IMR-90 (cell line): ENCODE measurements at regions not wholly inside any gene's neighbourhood (a gene's known extent, or its start where the extent isn't known, plus 50 kb on each side); places are given as distances from the start of the nearest gene placed in this dataset.

Experiments used
- ATAC-seq: fragments of 200-7000 bp; cut with Tn5 transposase; 2 replicates; pipeline ENCODE4 v1.9.1; 2020; ENCODE audit warnings: low read depth, mild to moderate bottlenecking, moderate library complexity
- BruUV-seq: library from RNA; stranded (reverse); fragments of 400-500 nt; replicated peaks from 2 replicates; lab custom pipeline; 2021; lab: Mats Ljungman, UMichigan
- CTCF ChIA-PET: fragments of 300-600 bp; formaldehyde crosslinking; extraction: SDS; loops from one replicate; lab custom pipeline; 2021; ENCODE audit warnings: antibody characterized with exemption; lab: Yijun Ruan, JAX
- POLR2A ChIA-PET: fragments of 300-600 bp; sonication (Branson Sonifier 250); formaldehyde crosslinking; loops from one replicate; lab custom pipeline; 2022; ENCODE audit warnings: antibody characterized with exemption; ENCODE audit not compliant: unreplicated experiment; lab: Charles Lee
- DNase-seq: peaks from one replicate; pipeline ENCODE4 v3.0.0; 2013
- H2AFZ ChIP-seq: replicated peaks from 2 replicates; pipeline ENCODE3; 2013; ENCODE audit warnings: low read length, mild to moderate bottlenecking; ENCODE audit not compliant: poor library complexity
- H2AK5ac ChIP-seq: 2 replicates; pipeline ENCODE4 v1.6.1; 2013; ENCODE audit warnings: low read depth, low read length, inconsistent platforms
- H2AK9ac ChIP-seq: replicated peaks from 2 replicates; pipeline ENCODE3; 2013; ENCODE audit warnings: mild to moderate bottlenecking, low read depth, low read length, moderate library complexity; ENCODE audit not compliant: poor library complexity
- H2BK120ac ChIP-seq: 2 replicates; pipeline ENCODE4 v1.6.1; 2013; ENCODE audit warnings: low read depth, low read length, inconsistent platforms
- H2BK15ac ChIP-seq: 3 replicates; pipeline ENCODE4 v1.6.1; 2013; ENCODE audit warnings: low read depth, low read length, inconsistent platforms
- H2BK20ac ChIP-seq: 2 replicates; pipeline ENCODE4 v1.6.1; 2013; ENCODE audit warnings: low read depth, mild to moderate bottlenecking, inconsistent platforms, low read length, moderate library complexity
- H2BK5ac ChIP-seq: 2 replicates; pipeline ENCODE4 v1.6.1; 2013; ENCODE audit warnings: mild to moderate bottlenecking, low read depth, low read length, inconsistent platforms; ENCODE audit not compliant: poor library complexity, severe bottlenecking
- H3K14ac ChIP-seq: replicated peaks from 2 replicates; pipeline ENCODE4 v1.6.1; 2013; ENCODE audit warnings: low read depth, low read length, inconsistent platforms
- H3K18ac ChIP-seq: 2 replicates; pipeline ENCODE4 v1.6.1; 2013; ENCODE audit warnings: low read depth, low read length, control low read depth
- H3K23ac ChIP-seq: 2 replicates; pipeline ENCODE4 v1.6.1; 2013; ENCODE audit warnings: low read depth, low read length, inconsistent platforms
- H3K27ac ChIP-seq: 2 replicates; pipeline ENCODE4 v1.5.1; 2013; ENCODE audit warnings: mild to moderate bottlenecking, control low read depth, low read length; ENCODE audit not compliant: insufficient read depth
- H3K27me3 ChIP-seq: 2 replicates; pipeline ENCODE4 v1.6.1; 2013; ENCODE audit warnings: low read length; ENCODE audit not compliant: control insufficient read depth, insufficient read depth
- H3K36me3 ChIP-seq: 2 replicates; pipeline ENCODE4 v1.6.1; 2013; ENCODE audit warnings: low read length, mixed read lengths; ENCODE audit not compliant: control insufficient read depth, insufficient read depth
- H3K4ac ChIP-seq: 2 replicates; pipeline ENCODE4 v1.6.1; 2013; ENCODE audit warnings: low read depth, low read length, inconsistent platforms
- H3K4me1 ChIP-seq: 2 replicates; pipeline ENCODE4 v1.6.1; 2013; ENCODE audit warnings: low read length, mixed read lengths; ENCODE audit not compliant: control insufficient read depth, insufficient read depth
- H3K4me2 ChIP-seq: 2 replicates; pipeline ENCODE4 v1.6.1; 2013; ENCODE audit warnings: low read depth, mild to moderate bottlenecking, control low read depth, low read length, moderate library complexity
- H3K4me3 ChIP-seq: 2 replicates; pipeline ENCODE4 v1.5.1; 2013; ENCODE audit warnings: low read depth, mild to moderate bottlenecking, control low read depth, low read length, moderate library complexity; ENCODE audit not compliant: insufficient read depth
- H3K56ac ChIP-seq: 2 replicates; pipeline ENCODE4 v1.6.1; 2013; ENCODE audit warnings: low read length, inconsistent platforms; ENCODE audit not compliant: insufficient read depth; ENCODE audit errors: extremely low read depth
- H3K79me1 ChIP-seq, 2 experiments: 2 replicates each; pipeline ENCODE4 v1.6.1; 2013; ENCODE audit warnings: low read length in 2 of 2, inconsistent platforms in 1 of 2, low read depth in 1 of 2
- H3K9ac ChIP-seq: 2 replicates; pipeline ENCODE4 v1.6.1; 2013; ENCODE audit warnings: low read depth, low read length, control low read depth
- H3K9me1 ChIP-seq: 2 replicates; pipeline ENCODE4 v1.6.1; 2013; ENCODE audit warnings: low read length, inconsistent platforms; ENCODE audit not compliant: insufficient read depth
- H3K9me3 ChIP-seq: 2 replicates; pipeline ENCODE4 v1.6.1; 2013; ENCODE audit warnings: low read length; ENCODE audit not compliant: control insufficient read depth, insufficient read depth
- H4K20me1 ChIP-seq: 2 replicates; pipeline ENCODE4 v1.6.1; 2013; ENCODE audit warnings: low read length, inconsistent platforms; ENCODE audit not compliant: insufficient read depth
- H4K5ac ChIP-seq: 2 replicates; pipeline ENCODE4 v1.6.1; 2013; ENCODE audit warnings: mild to moderate bottlenecking, low read depth, low read length, control low read depth
- H4K8ac ChIP-seq, 2 experiments: 2 replicates each; pipeline ENCODE4 v1.6.1; 2013; ENCODE audit warnings: low read depth in 2 of 2, low read length in 2 of 2, control low read depth in 1 of 2, inconsistent platforms in 1 of 2
- H4K91ac ChIP-seq: 2 replicates; pipeline ENCODE4 v1.6.1; 2013; ENCODE audit warnings: low read depth, low read length, inconsistent platforms; ENCODE audit not compliant: insufficient read depth
- MXI1 ChIP-seq: IDR thresholded peaks from 2 replicates; pipeline ENCODE4 v1.6.1; 2012; ENCODE audit warnings: low read depth, mild to moderate bottlenecking, low read length, moderate library complexity, borderline replicate concordance
- SMC3 ChIP-seq: fragments of 150-350 bp; IDR thresholded peaks from 2 replicates; pipeline ENCODE4 v1.6.1; 2016; ENCODE audit warnings: low read depth, mild to moderate bottlenecking, antibody characterized with exemption, low read length, moderate library complexity
- WGBS, 2 experiments: methylation state at CpG; one replicate each; pipeline versions ENCODE4 v1.1.5 to v1.1.7; 2013; ENCODE audit warnings: missing lambda C conversion rate in 2 of 2; ENCODE audit not compliant: insufficient read length in 1 of 2; ENCODE audit errors: extremely low coverage in 2 of 2; 5-methylcytosine and 5-hydroxymethylcytosine counted together
- dilution Hi-C: fragments of 300-500 bp; cut with HindIII; formaldehyde crosslinking; loops from one replicate; pipeline ENCODE4 v1.14.3; 2018; ENCODE audit warnings: low sequenced_read_pairs; ENCODE audit not compliant: unreplicated experiment
- in situ Hi-C: fragments of 300-500 bp; cut with MboI; formaldehyde crosslinking; loops from 3 replicates; pipeline ENCODE4 v1.14.3; 2019; ENCODE audit warnings: low sequenced_read_pairs, inconsistent platforms, mixed read lengths
- intact Hi-C: fragments of 100-400 bp; cut with micrococcal nuclease; formaldehyde crosslinking; loops from 2 replicates; pipeline ENCODE4 v1.10.0; 2022

GRCh38 chr4:89582756-89583505, 254.0 kb downstream of the SNCA start:
- WGBS, 2 experiments, result no CpG with 5 or more reads among the region's 5 CpGs
- Histone ChIP-seq H2AFZ (no peak overlapping the region), H2AK9ac (no peak overlapping the region), H4K5ac (no peak overlapping the region), H3K14ac (no peak overlapping the region), H3K56ac (no peak overlapping the region), H3K4me3 (no peak overlapping the region), H3K27me3 (no peaks in the 10 kb centered on the region), H3K4ac (no peak overlapping the region), H3K18ac (no peak overlapping the region), H3K23ac (no peak overlapping the region), H2BK15ac (no peak overlapping the region), H4K20me1 (no peaks in the 10 kb centered on the region), H3K9ac (no peak overlapping the region), H2BK20ac (no peak overlapping the region), H4K8ac (no peak overlapping the region), H3K9me1 (no peaks in the 10 kb centered on the region), H2BK120ac (no peak overlapping the region), H3K4me1 (no peaks in the 10 kb centered on the region), H4K91ac (no peak overlapping the region), H3K27ac (no peak overlapping the region), H3K36me3 (no peaks in the 10 kb centered on the region), H2BK5ac (no peak overlapping the region), H3K79me1 (no peaks in the 10 kb centered on the region), H2AK5ac (no peak overlapping the region), H3K9me3 (no peaks in the 10 kb centered on the region), H3K4me2 (no peak overlapping the region)
- no peak for DNase-seq
- dilution Hi-C loops (no loop called here), intact Hi-C loops (no loop called here), in situ Hi-C loops (no loop called here)
- no peak for ATAC-seq
- ChIA-PET CTCF (interaction anchor here (0.7 kb wide), 1 partner anchor 11 kb away, joined by 3 read pairs; no protein-coding TSS in a partner anchor), POLR2A (no interaction called here)
- no TSS peak for BruUV-seq
- TF ChIP-seq MXI1 (no peak), SMC3 (no peak)
